SW 1271 (cell line): ENCODE measurements at regions not wholly inside any gene's neighbourhood (a gene's known extent, or its start where the extent isn't known, plus 50 kb on each side); places are given as distances from the start of the nearest gene placed in this dataset.
"Not testable (repeated sequence)": the region's sequence is repeated elsewhere in the genome, so short reads cannot be mapped to it uniquely, and the experiment has no call there.

Experiments used
- DNase-seq, 2 experiments: peaks; one replicate each; lab custom pipeline; 2025; lab: John Stamatoyannopoulos, UW

DNA sequence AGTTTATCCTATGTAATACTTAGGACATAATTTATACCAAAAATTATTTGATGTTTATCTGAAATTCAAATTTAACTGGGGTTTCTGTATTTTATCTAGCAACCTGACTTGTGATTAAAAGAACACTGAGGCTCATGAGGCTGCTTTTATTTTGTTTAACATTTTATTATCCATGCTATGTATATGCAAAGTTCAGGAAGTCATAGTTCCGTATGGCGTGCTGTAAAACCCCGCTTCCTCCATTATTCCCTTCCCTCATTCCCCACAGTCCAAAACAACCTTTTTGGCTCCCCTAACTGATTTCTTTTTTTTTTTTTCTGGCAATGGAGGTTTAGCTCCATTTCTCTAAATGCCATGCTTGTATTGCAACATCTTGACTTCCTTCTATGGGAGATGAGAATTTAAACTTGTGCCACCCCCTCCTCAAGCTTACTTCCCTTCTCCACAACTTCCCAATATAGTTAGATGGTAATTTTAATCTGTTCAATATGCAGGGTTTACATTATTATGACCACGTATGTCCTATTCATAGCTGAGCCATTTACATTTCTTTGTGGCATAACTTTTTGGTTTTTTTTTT is 138.0 kb upstream of the DNAH14 start:
- no peak for DNase-seq

DNA sequence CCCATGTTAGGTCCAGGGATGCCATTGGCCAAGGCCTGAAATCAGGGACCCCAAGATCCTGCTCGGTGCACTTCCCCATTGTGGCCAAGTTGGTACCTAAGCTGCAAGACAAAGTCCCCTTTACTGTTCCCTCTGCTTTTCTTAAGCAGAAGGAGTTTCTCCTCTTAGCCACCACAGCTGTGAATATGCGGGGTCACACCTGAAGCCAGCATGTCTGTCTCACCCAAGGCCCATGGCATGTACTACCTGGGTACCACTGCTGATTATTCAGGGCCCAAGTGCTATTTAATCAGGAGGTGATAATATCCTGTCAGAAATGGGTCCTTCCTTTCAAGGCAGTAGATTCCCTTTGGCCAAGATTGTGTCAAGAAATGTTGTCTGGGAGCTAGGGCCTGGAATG is 133.9 kb upstream of the DNAH14 start:
- no peak for DNase-seq

DNA sequence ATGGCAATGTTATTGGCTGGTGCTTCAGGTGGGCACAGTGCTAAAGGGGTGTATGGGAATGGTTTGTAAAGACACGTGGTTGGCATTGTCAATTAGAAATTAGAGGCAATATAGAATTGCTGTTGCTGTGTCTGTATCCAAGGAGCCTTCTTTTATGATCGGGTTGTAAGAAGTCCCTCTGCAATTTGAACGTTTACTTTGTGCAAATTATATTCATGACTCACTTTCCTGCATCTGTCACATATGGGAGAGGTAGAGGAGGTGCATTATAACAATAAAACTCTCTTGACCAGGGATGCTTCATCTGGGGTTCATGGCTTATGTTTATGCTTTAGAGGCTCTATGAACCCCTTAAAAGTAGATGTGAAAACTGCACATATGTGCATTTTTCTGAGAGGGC is 130.4 kb upstream of the DNAH14 start:
- no peak for DNase-seq

DNA sequence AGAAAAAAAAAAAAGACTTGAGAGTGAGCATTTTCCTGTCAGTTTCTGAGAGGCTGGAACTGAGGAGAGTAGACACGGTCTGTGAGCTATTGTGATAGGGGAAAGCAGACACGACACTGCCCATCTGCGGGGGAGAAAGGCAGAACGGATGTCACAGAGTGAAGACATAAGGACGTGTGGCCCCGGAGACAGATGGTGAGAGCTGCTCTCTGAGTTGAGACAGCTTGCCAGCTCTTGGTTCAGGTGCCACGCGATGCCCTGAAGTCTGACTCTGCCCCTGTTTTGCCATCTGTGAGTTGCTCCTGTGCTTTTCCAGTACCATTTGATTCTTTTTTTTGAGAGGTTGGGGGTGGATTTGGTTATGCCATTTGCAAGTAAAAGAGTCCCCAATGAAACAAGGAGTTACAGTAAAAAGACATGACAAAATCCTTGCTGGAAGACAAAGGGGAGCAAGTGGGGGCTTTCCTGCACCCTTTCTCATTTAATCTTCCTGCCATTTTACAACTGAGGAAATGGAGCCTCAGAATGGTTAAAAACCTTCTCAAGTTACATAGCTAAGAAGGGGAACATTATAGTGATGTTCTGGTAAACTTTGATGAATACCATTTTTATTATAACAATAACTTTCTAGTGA is 128.9 kb upstream of the DNAH14 start:
- DNase-seq: no peak

DNA sequence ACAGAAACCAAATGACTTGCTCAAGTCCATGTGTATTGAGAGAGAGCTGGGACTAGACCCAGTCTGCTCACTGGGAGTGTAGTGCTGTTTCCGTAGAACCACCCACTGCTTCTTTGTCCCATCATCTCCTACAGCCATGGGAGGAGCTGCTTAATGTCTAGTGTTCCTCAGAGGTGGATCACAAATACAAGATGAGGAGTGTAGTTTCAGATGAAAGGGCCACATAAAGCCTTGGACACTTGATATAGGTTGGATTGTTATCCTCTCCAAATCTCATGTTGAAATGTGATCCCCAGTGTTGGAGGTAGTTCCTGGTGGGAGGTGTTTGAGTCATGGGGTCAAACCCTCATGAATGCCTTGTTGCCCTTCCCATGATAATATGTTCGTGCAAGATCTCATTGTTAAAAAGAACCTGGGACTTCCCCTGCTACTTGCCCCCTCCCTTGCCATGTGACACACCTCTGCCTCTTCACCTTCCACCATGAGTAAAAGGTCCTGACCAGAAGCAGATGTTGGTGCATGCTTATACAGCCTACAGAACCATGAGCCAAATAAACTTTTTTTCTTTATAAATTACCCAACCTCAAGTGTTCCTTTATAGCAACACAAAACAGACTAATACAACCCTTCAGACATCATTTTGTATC is 127.5 kb upstream of the DNAH14 start:
- no peak for DNase-seq

DNA sequence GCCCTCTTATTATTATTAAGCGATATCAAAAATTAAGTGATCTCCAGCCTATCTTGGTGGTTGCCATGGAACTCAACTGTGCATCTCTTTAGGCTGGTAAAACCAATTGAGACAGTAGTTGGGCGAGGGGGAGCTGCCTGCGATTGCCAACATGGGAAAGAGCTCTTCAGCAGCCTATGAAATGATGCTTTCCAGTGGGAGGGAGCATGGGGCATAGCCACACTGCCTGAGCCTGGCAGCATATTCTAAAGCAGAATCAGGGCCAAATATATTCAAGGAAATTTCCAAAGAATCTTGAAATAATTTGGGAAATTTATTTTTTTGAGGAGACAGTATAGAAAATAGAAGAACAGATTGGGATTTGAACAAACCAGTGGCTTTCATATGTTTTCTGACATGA is 126.9 kb upstream of the DNAH14 start:
- no peak for DNase-seq

DNA sequence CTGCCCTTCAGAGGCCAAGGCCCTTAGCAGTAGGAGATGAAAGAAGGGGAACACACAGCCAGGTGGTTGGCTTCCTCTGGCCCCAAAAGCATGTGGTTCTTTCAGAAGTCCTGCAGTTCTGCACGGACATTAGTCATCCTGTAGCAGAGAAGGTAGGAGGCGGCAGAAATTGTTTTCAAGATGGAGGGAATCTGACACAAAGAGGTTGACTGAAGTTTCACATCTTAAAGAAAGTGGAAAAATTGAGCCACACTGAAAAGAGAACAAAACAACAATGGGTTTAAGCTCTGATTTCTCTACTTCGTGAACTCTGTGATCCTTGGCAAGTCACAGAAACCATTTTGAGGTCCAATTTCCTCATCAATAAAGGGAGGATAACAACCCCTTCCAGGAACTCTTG is 125.3 kb upstream of the DNAH14 start:
- no peak for DNase-seq

DNA sequence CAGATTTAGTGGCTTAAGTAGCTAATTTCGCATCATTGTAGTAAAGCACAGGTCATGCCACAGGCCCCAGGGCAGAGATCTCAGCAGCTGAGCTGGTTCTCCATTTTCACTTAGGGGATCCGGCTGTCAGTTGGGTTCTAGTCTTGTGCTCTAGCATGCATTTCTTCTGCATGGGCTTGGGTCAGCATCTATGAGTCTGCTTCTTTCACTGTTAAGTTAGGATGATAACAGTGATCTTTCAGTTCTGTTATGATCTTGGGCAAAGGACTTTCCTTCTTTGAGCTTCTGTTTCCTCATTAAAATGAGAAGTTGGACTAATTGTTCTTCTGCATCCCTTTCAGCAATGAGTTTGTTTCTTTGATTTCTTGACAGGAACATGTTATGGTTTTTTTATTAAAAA is 123.6 kb upstream of the DNAH14 start:
- no peak for DNase-seq

DNA sequence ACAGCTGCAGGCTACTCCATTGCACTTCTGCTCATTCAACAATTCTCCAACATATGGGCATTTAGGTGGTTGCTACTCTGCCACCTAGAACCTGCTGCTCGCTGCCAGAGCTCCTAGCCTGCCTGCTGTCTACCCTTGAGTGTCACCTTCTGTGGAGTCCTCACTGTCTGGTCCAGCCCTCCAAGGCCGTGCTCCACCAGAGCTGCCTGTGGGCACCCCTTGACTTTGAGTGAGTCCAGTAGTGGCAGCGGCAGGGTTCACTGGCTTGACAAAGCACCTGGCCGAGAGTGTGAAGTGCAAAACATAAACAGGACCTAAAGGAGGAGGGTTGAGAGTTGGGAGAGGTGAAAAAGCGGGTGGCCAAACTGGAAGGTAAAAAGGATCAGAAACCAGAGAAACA is 120.3 kb upstream of the DNAH14 start:
- no peak for DNase-seq

DNA sequence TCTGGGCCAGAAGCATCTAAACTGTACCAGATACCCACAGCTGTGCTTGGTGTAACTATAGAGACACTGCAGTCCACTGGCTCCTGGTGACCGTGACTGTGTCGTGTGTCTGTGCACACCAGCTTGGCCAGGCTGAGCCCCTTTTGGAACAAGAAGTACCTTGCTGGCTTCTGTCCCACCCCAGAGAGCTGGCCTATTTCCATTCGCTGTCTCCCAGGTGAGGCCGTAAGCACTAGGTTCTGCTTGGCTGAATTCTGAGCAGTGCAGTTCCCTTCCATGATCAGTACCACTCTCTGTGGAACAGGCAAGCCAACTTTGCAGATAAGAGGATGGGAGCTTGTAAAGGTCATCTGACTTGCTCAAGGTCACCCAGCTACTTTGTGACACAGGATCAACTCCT is 119.9 kb upstream of the DNAH14 start:
- no peak for DNase-seq

DNA sequence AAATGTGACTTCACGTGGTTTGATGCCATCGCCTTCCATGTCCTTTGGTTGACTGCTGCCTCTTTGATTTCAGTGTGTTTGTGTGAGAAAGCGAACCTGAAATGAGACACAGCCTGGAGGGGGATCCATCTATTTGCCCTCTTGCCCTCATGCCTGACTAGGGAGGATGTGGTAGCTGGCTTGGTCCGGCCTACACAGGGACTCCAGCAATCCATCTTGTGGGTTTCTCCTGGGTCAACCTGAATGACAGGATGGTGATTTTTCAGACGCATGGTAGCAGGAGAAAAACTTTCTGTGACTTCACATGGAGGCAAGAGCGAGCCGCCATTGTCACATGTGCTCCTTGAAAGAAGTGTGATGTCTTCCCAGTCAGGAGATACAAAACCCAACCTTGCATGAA is 117.9 kb upstream of the DNAH14 start:
- no peak for DNase-seq

DNA sequence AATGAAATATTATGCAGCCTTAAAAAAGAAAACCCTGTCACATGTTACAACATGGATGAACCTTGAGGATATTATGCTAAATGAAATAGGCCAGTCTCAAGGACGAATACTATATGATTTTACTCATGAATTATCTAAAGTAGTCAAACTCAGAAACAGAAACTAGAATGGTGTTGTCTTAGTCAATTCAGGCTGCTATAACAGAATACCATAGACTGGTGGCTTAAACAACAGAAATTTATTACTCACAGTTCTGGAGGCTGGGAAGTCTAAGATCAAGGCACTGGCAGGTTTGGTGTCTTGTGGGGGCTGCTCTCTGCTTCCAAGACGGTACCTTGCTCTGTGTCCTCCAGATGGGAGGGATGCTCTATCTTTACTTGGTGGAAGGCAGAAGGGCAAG is 113.8 kb upstream of the DNAH14 start:
- DNase-seq: no peak

DNA sequence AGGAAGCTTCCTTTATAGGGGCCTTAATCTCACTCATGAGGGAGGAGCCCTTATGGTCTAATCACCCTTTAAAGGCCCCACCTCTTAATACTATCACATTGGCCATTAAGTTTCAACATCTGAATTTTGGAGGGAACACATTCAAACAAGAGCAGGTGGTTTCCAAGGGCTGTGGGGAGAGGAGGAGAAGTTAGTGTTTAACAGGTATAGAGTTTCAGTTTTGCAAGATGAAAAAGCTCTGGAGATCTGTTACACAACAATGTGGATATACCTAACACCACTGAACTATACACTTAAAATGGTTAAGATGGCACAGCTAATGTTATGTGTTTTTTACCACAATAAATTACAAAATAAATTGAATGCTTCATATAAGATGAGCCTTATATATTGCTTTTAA is 113.4 kb upstream of the DNAH14 start:
- no peak for DNase-seq

DNA sequence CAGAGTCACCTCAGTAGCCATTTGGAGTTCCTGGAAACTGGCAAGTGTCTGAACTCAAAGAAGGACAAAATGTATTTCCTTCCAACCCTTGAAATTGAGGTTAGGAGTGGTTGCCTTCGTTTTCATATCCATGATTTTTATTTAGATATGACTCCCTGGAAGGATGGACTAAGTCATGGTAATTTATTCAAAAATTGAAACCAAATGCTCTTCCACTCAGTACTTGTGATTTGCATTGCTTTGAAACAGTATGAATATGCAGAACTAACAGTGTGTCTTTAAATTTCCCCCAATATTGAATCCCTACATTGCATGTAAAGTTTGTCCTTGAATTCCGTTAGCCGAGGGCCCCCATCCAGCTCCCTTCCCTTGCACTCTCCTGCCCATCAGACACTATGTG is 112.1 kb upstream of the DNAH14 start:
- DNase-seq: no peak

DNA sequence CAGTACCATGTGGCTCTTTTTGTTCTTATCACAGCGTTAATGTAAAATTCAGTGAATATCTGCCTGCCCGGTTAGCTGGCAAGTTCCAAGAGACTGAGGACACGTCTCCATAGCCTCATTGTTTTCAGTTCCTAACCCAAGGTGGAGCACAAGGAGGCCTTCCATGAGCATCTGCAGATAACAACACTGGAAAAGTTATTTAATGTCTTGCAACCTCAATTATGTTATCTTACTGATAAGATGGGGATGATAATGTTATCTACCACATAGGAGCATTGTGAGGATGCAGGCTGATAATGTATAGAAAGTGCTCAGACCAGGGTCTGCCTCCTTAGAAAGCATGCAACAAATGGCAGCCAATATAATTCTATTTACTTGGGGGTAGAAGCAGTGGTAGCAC is 109.6 kb upstream of the DNAH14 start:
- DNase-seq: no peak

DNA sequence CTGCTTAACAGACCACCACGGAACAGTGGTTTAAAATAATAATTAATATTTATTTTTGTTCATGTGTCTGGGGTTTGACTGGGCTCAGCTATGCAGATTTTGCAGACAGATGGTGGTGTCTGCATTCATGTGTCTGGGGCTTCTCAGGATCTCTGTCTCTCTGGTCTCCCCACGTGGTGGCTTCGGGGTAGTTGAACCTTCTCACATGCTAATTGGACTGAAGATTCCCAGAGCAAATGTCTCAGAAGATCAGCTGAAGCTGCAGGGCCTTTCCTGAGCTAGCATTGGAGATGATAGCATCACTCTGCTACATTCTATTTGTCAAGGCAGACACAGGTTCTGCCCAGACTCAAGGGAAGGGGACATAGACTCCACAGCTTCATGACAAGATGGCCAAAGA is 109.1 kb upstream of the DNAH14 start:
- DNase-seq: no peak

DNA sequence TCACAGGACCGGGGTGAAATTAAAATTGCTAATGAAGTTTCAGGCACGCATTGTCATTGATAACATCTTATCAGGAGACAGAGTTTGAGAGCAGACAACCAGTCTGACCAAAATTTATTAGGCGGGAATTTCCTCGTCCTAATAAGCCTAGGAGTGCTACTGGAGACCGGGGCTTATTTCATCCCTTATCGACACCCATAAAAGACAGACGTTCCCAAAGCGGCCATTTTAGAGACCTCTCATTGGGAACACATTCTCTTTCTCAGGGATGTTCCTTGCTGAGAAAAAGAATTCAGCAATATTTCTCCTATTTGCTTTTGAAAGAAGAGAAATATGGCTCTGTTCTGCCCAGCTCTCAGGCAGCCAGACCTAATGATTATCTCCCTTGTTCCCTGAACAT is 107.7 kb upstream of the DNAH14 start:
- DNase-seq: not testable (repeated sequence)

DNA sequence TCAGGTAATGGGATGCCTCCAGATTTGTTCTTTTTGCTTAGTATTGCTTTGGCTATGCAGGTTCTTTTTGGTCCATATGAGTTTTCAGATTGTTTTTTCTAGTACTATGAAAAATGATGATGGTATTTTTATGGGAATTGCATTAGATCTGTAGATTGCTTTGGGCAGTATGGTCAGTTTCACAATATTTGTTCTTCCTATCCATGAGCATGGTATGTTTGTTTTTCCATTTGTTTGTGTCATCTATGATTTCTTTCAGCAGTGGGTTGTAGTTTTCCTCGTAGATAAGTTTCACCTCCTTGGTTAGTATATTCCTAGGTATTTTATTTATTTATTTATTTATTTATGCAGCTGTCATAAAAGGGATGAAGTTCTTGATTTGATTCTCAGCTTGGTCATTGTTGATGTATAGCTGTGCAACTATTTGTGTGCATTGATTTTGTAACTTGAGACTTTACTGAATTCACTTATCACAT is 103.9 kb upstream of the DNAH14 start:
- DNase-seq: no peak

DNA sequence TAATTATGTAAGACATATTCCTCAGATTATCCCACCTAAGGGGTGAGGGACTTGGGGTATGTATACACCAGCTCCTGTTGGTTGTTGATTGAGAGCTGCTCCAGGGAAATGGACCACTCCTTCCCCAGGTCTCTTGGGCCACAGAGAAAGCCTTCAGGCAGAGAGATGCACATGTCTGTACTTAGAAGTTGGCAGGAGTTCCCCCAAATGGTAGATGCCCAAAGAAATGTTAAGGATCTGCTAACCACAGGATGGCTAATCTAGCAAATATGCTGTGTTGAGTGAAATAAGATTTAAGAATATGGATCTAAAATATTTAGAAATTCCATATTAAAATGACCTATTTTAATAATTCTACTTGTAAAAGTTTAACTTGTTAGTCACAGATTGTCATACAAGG is 100.8 kb upstream of the DNAH14 start:
- DNase-seq: no peak

DNA sequence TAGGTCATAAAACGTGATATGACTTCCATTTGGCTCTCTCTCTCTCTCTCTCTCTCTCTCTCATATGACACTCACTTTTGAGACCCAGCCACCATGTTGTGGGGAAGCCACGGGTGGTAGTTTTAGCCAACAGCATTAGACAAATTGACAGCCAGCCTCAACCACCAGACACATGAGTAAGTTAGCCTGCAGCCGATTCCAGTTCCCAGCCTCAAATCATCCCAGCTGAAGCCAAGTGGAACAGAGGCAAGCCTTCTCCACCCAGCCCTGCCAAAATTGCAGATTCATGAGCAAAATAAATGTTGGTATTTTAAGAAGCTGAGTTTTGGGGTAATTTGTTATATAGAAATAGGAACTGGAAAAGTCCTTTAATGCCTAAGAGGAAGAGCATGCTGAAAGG is 98.0 kb upstream of the DNAH14 start:
- DNase-seq: no peak

DNA sequence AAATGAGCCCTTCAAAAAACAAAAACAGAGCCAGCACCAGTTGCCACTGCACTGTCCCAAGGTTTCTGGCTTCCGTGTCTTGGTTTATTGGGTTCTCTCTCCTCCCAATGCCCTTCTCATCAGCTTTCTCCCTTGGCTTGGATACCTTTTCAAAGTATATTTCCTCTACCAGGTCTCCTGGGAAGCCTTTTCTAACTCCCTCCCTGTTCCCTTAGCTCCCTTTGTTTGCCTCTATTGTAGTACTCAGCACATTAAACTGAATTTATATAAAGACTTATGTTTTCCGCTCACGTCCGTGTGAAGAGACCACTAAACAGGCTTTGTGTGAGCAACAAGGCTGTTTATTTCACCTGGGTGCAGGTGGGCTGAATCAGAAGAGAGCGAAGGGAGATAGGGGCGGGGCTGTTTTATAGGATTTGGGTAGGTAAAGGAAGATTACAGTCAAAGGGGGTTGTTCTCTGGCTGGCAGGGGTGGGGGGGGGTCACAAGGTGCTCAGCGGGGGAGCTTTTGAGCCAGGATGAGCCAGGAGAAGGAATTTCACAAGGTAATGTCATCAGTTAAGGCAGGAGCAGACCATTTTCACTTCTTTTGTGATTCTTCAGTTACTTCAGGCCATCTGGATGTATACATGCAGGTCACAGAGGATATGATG is 89.7 kb upstream of the DNAH14 start:
- not testable (repeated sequence) for DNase-seq

DNA sequence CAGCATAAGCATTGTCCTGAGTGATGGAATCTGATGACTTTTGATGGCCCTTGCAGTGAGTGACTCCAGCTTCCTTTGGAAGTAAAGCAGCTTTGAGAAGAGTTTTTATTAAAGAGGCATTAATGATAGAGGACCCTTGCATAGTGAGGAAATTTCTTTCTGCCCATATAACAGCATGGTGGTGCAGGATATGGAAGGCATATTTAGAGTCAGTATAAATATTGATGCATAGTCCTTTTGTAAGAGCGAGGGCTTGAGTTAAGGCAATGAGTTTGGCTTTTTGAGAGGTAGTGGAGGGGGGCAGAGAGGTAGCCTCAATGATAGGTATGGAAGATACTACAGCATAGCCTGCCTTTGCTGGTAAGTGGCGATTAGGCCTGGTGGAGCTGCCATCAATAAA is 87.7 kb upstream of the DNAH14 start:
- DNase-seq: not testable (repeated sequence)
